GM19463 (cell line): ENCODE measurements at regions not wholly inside any gene's neighbourhood (a gene's known extent, or its start where the extent isn't known, plus 50 kb on each side); places are given as distances from the start of the nearest gene placed in this dataset.
"Not testable (repeated sequence)": the region's sequence is repeated elsewhere in the genome, so short reads cannot be mapped to it uniquely, and the experiment has no call there.

Experiments used
- ATAC-seq: cut with Tn5 transposase; IDR thresholded peaks from one replicate; pipeline ENCODE4 v1.9.1; 2021; ENCODE audit warnings: mild to moderate bottlenecking, moderate library complexity; ENCODE audit not compliant: unreplicated experiment

GRCh38 chr15:60130821-60131220, 126.7 kb downstream of the FOXB1 start:
- ATAC-seq: no peak

GRCh38 chr15:60134609-60135008, 130.5 kb downstream of the FOXB1 start:
- ATAC-seq: no peak

- no peak for ATAC-seq
Observed at GRCh38 chr15:60135961-60136360, 131.8 kb downstream of the FOXB1 start.

- no peak for ATAC-seq
Observed at GRCh38 chr15:60137711-60138396, 133.7 kb downstream of the FOXB1 start.

GRCh38 chr15:60138397-60138968, 134.4 kb downstream of the FOXB1 start:
- ATAC-seq: no peak

GRCh38 chr15:60152386-60152785, 148.3 kb downstream of the FOXB1 start:
- ATAC-seq: no peak

- no peak for ATAC-seq
Observed at GRCh38 chr15:60154764-60155325, 150.7 kb downstream of the FOXB1 start.

DNA sequence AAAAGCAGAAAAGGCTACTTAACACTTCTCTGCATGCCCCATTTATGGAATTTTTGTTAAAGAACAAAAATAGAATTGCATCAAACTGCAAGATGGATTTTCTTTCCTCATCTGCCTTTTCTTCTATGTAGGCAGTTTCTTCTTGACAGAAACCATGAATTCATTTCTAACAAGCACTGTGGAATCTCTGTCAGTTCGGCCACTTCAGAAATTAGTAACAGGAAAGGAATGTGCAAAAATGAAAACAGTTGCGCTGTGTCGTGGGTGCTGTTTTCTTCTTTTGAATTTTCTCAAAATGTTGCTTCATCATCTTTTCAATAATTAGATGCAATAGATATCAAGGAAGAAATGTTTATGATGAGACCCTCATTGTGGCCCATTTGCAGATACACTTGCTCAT, 151.6 kb downstream of the FOXB1 start:
- no peak for ATAC-seq

GRCh38 chr15:60160909-60161308, 156.8 kb downstream of the FOXB1 start:
- no peak for ATAC-seq

GRCh38 chr15:60161704-60162103, 157.6 kb downstream of the FOXB1 start:
- no peak for ATAC-seq

DNA sequence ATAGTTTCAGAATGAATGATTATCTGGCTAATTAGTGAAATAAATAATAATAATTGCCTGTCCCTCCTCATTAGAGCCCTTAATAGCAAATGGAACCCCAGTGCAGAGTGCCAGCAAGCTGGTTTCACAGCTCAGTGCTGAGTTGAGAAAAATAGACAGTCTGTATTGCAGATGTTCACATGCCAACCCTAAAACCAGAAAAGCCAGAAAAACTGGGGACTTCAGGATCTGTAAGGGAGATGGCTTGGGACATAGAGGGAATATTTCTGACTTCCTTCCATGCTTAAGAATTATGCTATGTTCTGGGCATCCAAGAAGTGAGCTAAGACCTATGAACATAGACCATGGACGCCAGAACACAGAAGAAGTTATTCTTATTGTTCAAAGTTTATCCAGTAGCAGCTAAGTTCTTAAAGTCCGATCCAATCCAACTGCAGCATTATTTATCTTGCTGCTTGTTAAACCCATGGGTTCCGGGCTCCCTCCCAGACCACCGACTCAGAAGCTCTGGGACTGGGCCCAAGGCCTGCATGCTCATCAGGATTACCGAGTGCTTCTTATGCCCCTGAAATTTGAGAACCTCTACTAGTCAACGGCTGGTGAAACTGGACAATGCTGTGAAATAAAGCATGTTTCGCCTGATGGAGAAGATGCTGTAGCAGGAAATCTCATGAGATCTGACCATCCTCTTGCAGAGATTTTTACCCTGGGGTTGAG, 158.3 kb downstream of the FOXB1 start:
- no peak for ATAC-seq

DNA sequence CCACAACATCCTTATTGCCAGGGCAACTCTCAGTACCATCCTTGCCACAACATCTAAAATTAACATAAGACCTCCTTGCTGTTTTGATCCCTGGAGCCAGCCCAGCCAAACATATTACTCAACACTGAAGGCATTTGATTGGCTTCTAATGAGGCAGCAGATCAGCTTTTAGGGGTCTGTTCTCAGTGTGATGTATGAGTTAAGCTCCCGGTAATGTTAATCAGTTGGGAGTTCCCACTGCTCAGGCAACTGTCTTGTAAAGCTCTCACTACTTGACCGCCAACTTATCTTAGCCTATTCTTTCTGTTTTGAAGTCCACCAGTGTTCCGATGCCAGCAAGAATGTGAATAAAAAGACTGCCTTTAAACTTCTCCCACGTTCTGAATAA, 158.9 kb downstream of the FOXB1 start:
- no peak for ATAC-seq

DNA sequence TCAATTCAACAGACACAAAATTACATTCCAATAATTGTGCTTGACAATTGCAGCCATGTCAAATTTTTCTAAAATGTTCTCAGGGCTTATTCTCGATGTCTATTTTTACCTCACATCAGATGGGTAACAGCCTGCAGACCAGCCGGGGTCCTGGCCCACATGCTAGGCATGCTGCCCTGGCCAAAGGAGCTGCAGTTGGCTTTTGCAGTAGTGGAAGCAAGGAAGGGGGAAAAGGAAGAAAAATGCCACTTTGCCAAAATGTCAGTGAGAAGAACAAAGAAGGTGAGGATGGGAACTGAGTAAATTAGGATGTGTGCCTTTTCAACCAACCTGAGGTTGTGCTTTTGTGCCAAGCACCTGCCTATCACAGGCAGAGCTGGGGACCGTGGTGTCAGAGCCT, 161.0 kb downstream of the FOXB1 start:
- ATAC-seq: no peak

GRCh38 chr15:60172143-60172542, 168.0 kb downstream of the FOXB1 start:
- no peak for ATAC-seq

GRCh38 chr15:60179786-60180391, 175.8 kb downstream of the FOXB1 start:
- no peak for ATAC-seq

- ATAC-seq: not testable (repeated sequence)
Observed at GRCh38 chr15:60181957-60182356, 177.8 kb downstream of the FOXB1 start.

DNA sequence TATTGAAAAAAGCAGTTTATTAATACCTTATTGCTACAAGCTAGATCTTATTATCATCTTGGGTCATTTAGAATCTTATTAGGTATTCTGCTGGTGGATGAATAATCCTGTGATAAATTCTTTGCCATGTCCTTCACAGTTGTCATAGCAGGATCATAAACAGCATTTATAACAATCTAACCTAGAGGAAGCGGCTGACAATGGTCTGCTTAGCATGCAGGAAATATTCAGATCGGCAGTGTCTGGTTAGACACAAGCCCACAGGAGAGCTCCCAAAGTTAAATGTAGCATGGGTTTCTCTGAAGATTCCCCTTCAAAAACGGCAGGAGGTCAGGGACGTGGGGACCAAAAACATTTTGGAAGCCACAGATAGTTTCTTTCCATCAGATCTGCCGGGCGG, 179.3 kb downstream of the FOXB1 start:
- ATAC-seq: no peak

DNA sequence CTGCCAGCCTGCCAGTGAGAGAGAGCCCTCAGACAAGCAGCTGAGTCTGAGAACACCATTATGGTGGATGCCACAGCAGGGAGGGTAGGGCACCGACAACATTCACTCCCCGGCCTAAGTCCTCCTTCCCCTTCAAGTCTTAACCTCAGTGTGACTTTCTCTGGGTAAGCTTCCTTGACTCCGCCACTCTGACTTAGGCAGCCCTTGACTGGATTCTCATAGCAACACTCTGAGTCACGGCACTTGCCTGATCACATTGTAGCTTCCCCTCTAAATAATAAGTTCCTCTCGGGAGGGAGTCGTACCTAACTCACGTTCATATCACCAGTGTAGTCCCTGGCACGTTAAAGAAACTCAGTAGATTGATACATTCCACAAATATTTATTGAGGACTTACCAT, 180.5 kb downstream of the FOXB1 start:
- no peak for ATAC-seq

- no peak for ATAC-seq
Observed at GRCh38 chr15:60191016-60191415, 186.9 kb downstream of the FOXB1 start.

GRCh38 chr15:60191821-60192220, 187.7 kb downstream of the FOXB1 start:
- ATAC-seq: no peak

DNA sequence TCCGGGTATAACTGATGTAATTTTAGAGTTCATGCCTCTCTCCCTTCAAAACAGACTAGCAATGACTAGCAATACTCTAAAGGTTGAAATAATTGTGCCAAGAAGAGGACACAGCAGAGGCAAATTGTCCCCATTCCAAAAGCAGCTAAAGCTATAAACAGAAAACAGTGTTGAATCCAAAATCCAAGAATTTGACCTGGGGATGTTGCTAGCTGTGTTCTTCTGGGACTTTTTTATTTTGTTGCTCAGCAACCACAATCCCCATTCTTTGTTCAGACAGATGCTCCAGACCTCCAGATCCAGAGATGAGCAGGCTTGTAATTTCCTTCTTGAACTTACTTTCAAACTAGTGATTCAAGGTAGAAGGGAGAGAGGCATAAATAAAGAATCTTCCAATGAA, 191.5 kb downstream of the FOXB1 start:
- no peak for ATAC-seq
